GM23248 (cell line): ENCODE measurements at regions not wholly inside any gene's neighbourhood (a gene's known extent, or its start where the extent isn't known, plus 50 kb on each side); places are given as distances from the start of the nearest gene placed in this dataset.

Experiments used
- DNase-seq: peaks from one replicate; pipeline ENCODE4 v3.0.0-alpha.2; 2015
- H2AFZ ChIP-seq: fragments of 200-600 bp; sonication (generic); 2 replicates; pipeline ENCODE4 v1.6.1; 2016; ENCODE audit warnings: antibody characterized with exemption
- H3F3A ChIP-seq: fragments of 200-600 bp; sonication (generic); 2 replicates; pipeline ENCODE4 v1.6.1; 2016; ENCODE audit warnings: mild to moderate bottlenecking, antibody characterized with exemption, mixed run types; ENCODE audit not compliant: insufficient read depth
- H3K27ac ChIP-seq: fragments of 200-600 bp; sonication (generic); 2 replicates; pipeline ENCODE4 v1.5.1; 2016; ENCODE audit warnings: mild to moderate bottlenecking
- H3K27me3 ChIP-seq: fragments of 200-600 bp; sonication (generic); replicated peaks from 2 replicates; pipeline ENCODE4 v1.6.1; 2016; ENCODE audit warnings: mild to moderate bottlenecking; ENCODE audit not compliant: insufficient read depth
- H3K36me3 ChIP-seq: fragments of 200-600 bp; sonication (generic); 2 replicates; pipeline ENCODE4 v1.6.1; 2016; ENCODE audit warnings: low read depth, mild to moderate bottlenecking
- H3K4me1 ChIP-seq: fragments of 200-600 bp; sonication (generic); 2 replicates; pipeline ENCODE4 v1.6.1; 2016; ENCODE audit warnings: mild to moderate bottlenecking; ENCODE audit not compliant: insufficient read depth
- H3K4me2 ChIP-seq: fragments of 200-600 bp; sonication (generic); one replicate; pipeline ENCODE4 v1.6.1; 2016; ENCODE audit warnings: mild to moderate bottlenecking; ENCODE audit not compliant: unreplicated experiment
- H3K4me3 ChIP-seq: fragments of 200-600 bp; sonication (generic); 2 replicates; pipeline ENCODE4 v1.5.1; 2016; ENCODE audit warnings: mild to moderate bottlenecking
- H3K79me2 ChIP-seq: fragments of 200-600 bp; sonication (generic); 2 replicates; pipeline ENCODE4 v1.6.1; 2016; ENCODE audit warnings: mild to moderate bottlenecking; ENCODE audit not compliant: insufficient read depth
- H3K9ac ChIP-seq: fragments of 200-600 bp; sonication (generic); 2 replicates; pipeline ENCODE4 v1.6.1; 2016; ENCODE audit warnings: mild to moderate bottlenecking
- H3K9me2 ChIP-seq: fragments of 200-600 bp; sonication (generic); 2 replicates; pipeline ENCODE4 v1.6.1; 2016; ENCODE audit warnings: mixed run types, mild to moderate bottlenecking, moderate library complexity; ENCODE audit not compliant: insufficient read depth
- H3K9me3 ChIP-seq: fragments of 200-600 bp; sonication (generic); one replicate; pipeline ENCODE4 v1.6.1; 2017; ENCODE audit warnings: low read depth
- H4K20me1 ChIP-seq: fragments of 200-600 bp; sonication (generic); 2 replicates; pipeline ENCODE4 v1.6.0; 2016; ENCODE audit not compliant: insufficient read depth
- EZH2 ChIP-seq: fragments of 200-600 bp; sonication (generic); IDR thresholded peaks from 2 replicates; pipeline ENCODE4 v1.6.1; 2018; ENCODE audit warnings: antibody characterized with exemption, mild to moderate bottlenecking; ENCODE audit not compliant: insufficient read depth, poor library complexity, severe bottlenecking
- EZH2phosphoT487 ChIP-seq: fragments of 200-600 bp; sonication (generic); IDR thresholded peaks from 2 replicates; pipeline ENCODE4 v1.6.1; 2018; ENCODE audit warnings: antibody characterized with exemption, moderate library complexity, mild to moderate bottlenecking, low read depth; ENCODE audit not compliant: insufficient read depth
- WGBS, 2 experiments: methylation state at CpG; one replicate each; pipeline ENCODE4 v1.1.6; 2015 to 2017; ENCODE audit warnings: low lambda C conversion rate in 2 of 2, low coverage in 1 of 2; ENCODE audit errors: missing lambda C conversion rate in 2 of 2; 5-methylcytosine and 5-hydroxymethylcytosine counted together
- in situ Hi-C: fragments of 300-500 bp; cut with MboI; formaldehyde crosslinking; loops from 2 replicates; pipeline ENCODE4 v1.15.0; 2020

GRCh38 chr22:44582016-44582415 is 84.0 kb upstream of the RTL6 start:
- in situ Hi-C loops: no loop called here
- Histone ChIP-seq H3F3A (no peaks in the 10 kb centered on the region), H3K4me1 (peaks cover 3% of the 10 kb centered on the region; the same call in 1 of the 2 replicates), H3K27me3 (no peaks in the 10 kb centered on the region), H3K36me3 (no peaks in the 10 kb centered on the region), H3K9me2 (no peaks in the 10 kb centered on the region), H3K27ac (no peak overlapping the region), H3K9me3 (no peaks in the 10 kb centered on the region), H4K20me1 (no peaks in the 10 kb centered on the region), H3K9ac (no peak overlapping the region), H2AFZ (no peak overlapping the region), H3K4me3 (no peak overlapping the region), H3K4me2 (no peak overlapping the region), H3K79me2 (no peaks in the 10 kb centered on the region)
- no peak for DNase-seq
- WGBS, 2 experiments: 89 to 90% methylated on average over 10 of the region's 10 CpGs
- TF ChIP-seq EZH2phosphoT487 (no peak), EZH2 (no peak)

GRCh38 chr22:44581096-44581435 is 83.0 kb upstream of the RTL6 start:
- Histone ChIP-seq H3F3A (no peaks in the 10 kb centered on the region), H3K27ac (no peak overlapping the region), H2AFZ (no peak overlapping the region), H3K9ac (no peak overlapping the region), H4K20me1 (no peaks in the 10 kb centered on the region), H3K36me3 (no peaks in the 10 kb centered on the region), H3K4me3 (no peak overlapping the region), H3K9me2 (no peaks in the 10 kb centered on the region), H3K79me2 (no peaks in the 10 kb centered on the region), H3K9me3 (no peaks in the 10 kb centered on the region), H3K4me2 (no peak overlapping the region), H3K27me3 (no peaks in the 10 kb centered on the region), H3K4me1 (peaks cover 3% of the 10 kb centered on the region; the same call in 1 of the 2 replicates)
- in situ Hi-C loops: no loop called here
- TF ChIP-seq EZH2 (no peak), EZH2phosphoT487 (no peak)
- 90 to 94% methylated on average over 12 of the region's 12 CpGs for WGBS, 2 experiments
- no peak for DNase-seq

GRCh38 chr22:44580176-44581095 is 82.4 kb upstream of the RTL6 start:
- H4K20me1 ChIP-seq: no peaks in the 10 kb centered on the region
- no peak overlapping the region for H3K27ac ChIP-seq
- TF ChIP-seq EZH2 (no peak), EZH2phosphoT487 (no peak)
- no peaks in the 10 kb centered on the region for H3K9me3 ChIP-seq
- no peaks in the 10 kb centered on the region for H3K27me3 ChIP-seq
- H3K36me3 ChIP-seq: no peaks in the 10 kb centered on the region
- H3K4me2 ChIP-seq: no peak overlapping the region
- DNase-seq: no peak
- peaks cover 3% of the 10 kb centered on the region; the same call in 1 of the 2 replicates for H3K4me1 ChIP-seq
- H3K79me2 ChIP-seq: no peaks in the 10 kb centered on the region
- H2AFZ ChIP-seq: no peak overlapping the region
- H3K9me2 ChIP-seq: no peaks in the 10 kb centered on the region
- WGBS, 2 experiments: 80 to 82% methylated on average over 22 of the region's 22 CpGs
- no peak overlapping the region for H3K9ac ChIP-seq
- H3F3A ChIP-seq: no peaks in the 10 kb centered on the region
- in situ Hi-C loops: no loop called here
- H3K4me3 ChIP-seq: no peak overlapping the region

GRCh38 chr22:44578516-44579230 is 80.6 kb upstream of the RTL6 start:
- in situ Hi-C loops: no loop called here

More at GRCh38 chr22:44578516-44579230, 80.6 kb upstream of the RTL6 start:
- H3K79me2 ChIP-seq: no peaks in the 10 kb centered on the region
- no peaks in the 10 kb centered on the region for H4K20me1 ChIP-seq
- peaks cover 7% of the 10 kb centered on the region for H3K4me1 ChIP-seq
- H3K9ac ChIP-seq: no peak overlapping the region
- no peak overlapping the region for H3K27ac ChIP-seq
- TF ChIP-seq EZH2 (no peak), EZH2phosphoT487 (no peak)
- no peaks in the 10 kb centered on the region for H3K9me3 ChIP-seq
- no peaks in the 10 kb centered on the region for H3K36me3 ChIP-seq
- 77 to 78% methylated on average over 10 of the region's 10 CpGs for WGBS, 2 experiments
- no peaks in the 10 kb centered on the region for H3K27me3 ChIP-seq
- no peak overlapping the region for H2AFZ ChIP-seq
- no peak for DNase-seq
- H3K4me2 ChIP-seq: no peak overlapping the region
- H3K4me3 ChIP-seq: no peak overlapping the region
- no peaks in the 10 kb centered on the region; the same call in 1 of the 2 replicates for H3F3A ChIP-seq
- H3K9me2 ChIP-seq: no peaks in the 10 kb centered on the region
